C4-2B (cell line): ENCODE measurements at regions not wholly inside any gene's neighbourhood (a gene's known extent, or its start where the extent isn't known, plus 50 kb on each side); places are given as distances from the start of the nearest gene placed in this dataset.

Source experiments
- CTCF ChIP-seq: fragments of 450-650 bp; conservative IDR thresholded peaks from 2 replicates; pipeline ENCODE4 v1.5.1; 2017; ENCODE audit warnings: mild to moderate bottlenecking
- ZFX ChIP-seq: fragments of 450-650 bp; IDR thresholded peaks from 2 replicates; pipeline ENCODE4 v1.6.1; 2017

GRCh38 chr2:184370954-184371353, 227.4 kb upstream of the ZNF804A start:
- TF ChIP-seq CTCF (no peak), ZFX (no peak)
